Activated CD8-positive, alpha-beta T cell treated with anti-CD3 and anti-CD28 coated beads for 36 hours (primary cell): ENCODE measurements at regions not wholly inside any gene's neighbourhood (a gene's known extent, or its start where the extent isn't known, plus 50 kb on each side); places are given as distances from the start of the nearest gene placed in this dataset.

ENCODE experiments used
- ATAC-seq: fragments of 200-7000 bp; cut with Tn5 transposase; one replicate; pipeline ENCODE4 v1.10.0; 2021; ENCODE audit warnings: mild to moderate bottlenecking, moderate library complexity
- CTCF ChIA-PET: fragments of 350-600 bp; sonication (Branson Sonifier 250); formaldehyde crosslinking; loops from one replicate; lab custom pipeline; 2021; ENCODE audit warnings: antibody characterized with exemption; lab: Charles Lee
- POLR2A ChIA-PET: fragments of 350-600 bp; sonication (Branson Sonifier 250); formaldehyde crosslinking; loops from one replicate; lab custom pipeline; 2021; ENCODE audit warnings: antibody characterized with exemption; lab: Charles Lee
- DNase-seq: peaks from one replicate; pipeline ENCODE4 v3.0.0-alpha.2; 2020
- H3K27ac Mint-ChIP-seq: one replicate; pipeline ENCODE4 v1.8.0; 2021; ENCODE audit warnings: mild to moderate bottlenecking, mixed read lengths
- H3K27me3 Mint-ChIP-seq: one replicate; pipeline ENCODE4 v1.8.0; 2021; ENCODE audit warnings: mixed read lengths
- H3K36me3 Mint-ChIP-seq: one replicate; pipeline ENCODE4 v1.8.0; 2021; ENCODE audit warnings: low read depth, mixed read lengths
- H3K4me1 Mint-ChIP-seq: one replicate; pipeline ENCODE4 v1.8.0; 2021; ENCODE audit warnings: low read depth, mixed read lengths
- H3K4me3 Mint-ChIP-seq: one replicate; pipeline ENCODE4 v1.8.0; 2021; ENCODE audit warnings: mild to moderate bottlenecking, moderate library complexity, mixed read lengths
- H3K9me3 Mint-ChIP-seq: one replicate; pipeline ENCODE4 v1.8.0; 2021; ENCODE audit warnings: mixed read lengths
- intact Hi-C: fragments of 100-400 bp; cut with micrococcal nuclease; formaldehyde crosslinking; loops from one replicate; pipeline ENCODE4 v1.10.0; 2022
- TF ChIP-seq, protein P1 (sequence below): fragments of 200-600 bp; IDR thresholded peaks from one replicate; pipeline ENCODE4 v1.8.0; 2022; ENCODE audit warnings: antibody characterized with exemption, mild to moderate bottlenecking

GRCh38 chr4:10295301-10295700 is 161.9 kb downstream of the ZNF518B start:
- intact Hi-C loops, result no loop called here
- no peak overlapping the region for H3K4me3 Mint-ChIP-seq
- peaks cover 2% of the 10 kb centered on the region for H3K27me3 Mint-ChIP-seq
- H3K27ac Mint-ChIP-seq, result no peak overlapping the region
- POLR2A ChIA-PET, result no interaction called here
- no peak for ATAC-seq
- no peaks in the 10 kb centered on the region for H3K36me3 Mint-ChIP-seq
- no peak for DNase-seq
- CTCF ChIA-PET, result no interaction called here
- TF ChIP-seq, protein P1, sequence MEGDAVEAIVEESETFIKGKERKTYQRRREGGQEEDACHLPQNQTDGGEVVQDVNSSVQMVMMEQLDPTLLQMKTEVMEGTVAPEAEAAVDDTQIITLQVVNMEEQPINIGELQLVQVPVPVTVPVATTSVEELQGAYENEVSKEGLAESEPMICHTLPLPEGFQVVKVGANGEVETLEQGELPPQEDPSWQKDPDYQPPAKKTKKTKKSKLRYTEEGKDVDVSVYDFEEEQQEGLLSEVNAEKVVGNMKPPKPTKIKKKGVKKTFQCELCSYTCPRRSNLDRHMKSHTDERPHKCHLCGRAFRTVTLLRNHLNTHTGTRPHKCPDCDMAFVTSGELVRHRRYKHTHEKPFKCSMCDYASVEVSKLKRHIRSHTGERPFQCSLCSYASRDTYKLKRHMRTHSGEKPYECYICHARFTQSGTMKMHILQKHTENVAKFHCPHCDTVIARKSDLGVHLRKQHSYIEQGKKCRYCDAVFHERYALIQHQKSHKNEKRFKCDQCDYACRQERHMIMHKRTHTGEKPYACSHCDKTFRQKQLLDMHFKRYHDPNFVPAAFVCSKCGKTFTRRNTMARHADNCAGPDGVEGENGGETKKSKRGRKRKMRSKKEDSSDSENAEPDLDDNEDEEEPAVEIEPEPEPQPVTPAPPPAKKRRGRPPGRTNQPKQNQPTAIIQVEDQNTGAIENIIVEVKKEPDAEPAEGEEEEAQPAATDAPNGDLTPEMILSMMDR, result no peak
- no peaks in the 10 kb centered on the region for H3K4me1 Mint-ChIP-seq
- no peaks in the 10 kb centered on the region for H3K9me3 Mint-ChIP-seq

GRCh38 chr4:10289538-10289906 is 167.7 kb downstream of the ZNF518B start:
- intact Hi-C loops, result no loop called here
- H3K4me3 Mint-ChIP-seq, result no peak overlapping the region
- ATAC-seq (no peak), DNase-seq (no peak)
- H3K9me3 Mint-ChIP-seq, result no peaks in the 10 kb centered on the region
- CTCF ChIA-PET, result no interaction called here
- no peaks in the 10 kb centered on the region for H3K4me1 Mint-ChIP-seq
- TF ChIP-seq, protein P1, result no peak
- no peaks in the 10 kb centered on the region for H3K36me3 Mint-ChIP-seq
- H3K27ac Mint-ChIP-seq, result no peak overlapping the region
- peaks cover 3% of the 10 kb centered on the region for H3K27me3 Mint-ChIP-seq
- POLR2A ChIA-PET, result no interaction called here

DNA sequence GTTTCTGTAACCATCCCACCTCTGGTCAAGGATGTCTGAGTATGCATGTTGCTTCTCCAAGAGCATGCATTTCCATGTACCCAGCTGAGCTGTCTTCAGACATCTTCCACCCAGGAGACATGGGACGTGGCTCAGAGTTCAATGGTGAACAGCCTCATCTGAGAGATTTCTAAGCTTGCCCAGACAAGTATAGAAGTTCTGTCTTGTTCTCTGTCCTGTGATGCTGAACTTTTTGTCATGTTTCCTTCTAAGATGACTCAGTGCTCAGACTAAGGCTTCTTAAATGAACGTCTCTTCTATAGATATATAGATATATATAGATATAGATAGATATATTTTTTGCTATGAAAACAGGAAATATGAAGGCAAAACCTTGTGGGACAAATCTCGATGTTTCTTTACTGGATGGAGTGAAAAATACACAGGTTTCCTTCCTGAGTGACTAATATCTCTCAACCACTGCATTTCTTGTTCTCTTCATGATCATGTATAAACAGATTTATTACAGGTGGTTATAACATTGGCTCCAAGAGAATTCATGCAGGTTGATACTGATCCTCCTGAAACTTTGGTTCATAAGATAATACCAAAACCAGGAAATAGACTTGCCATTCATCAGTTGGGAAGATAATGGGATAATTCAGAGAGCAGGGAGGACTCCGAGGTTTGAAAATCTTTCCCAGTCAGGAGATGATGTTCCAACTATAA is 168.2 kb downstream of the ZNF518B start:
- CTCF ChIA-PET, result no interaction called here
- intact Hi-C loops, result no loop called here
- peaks cover 3% of the 10 kb centered on the region for H3K27me3 Mint-ChIP-seq

GRCh38 chr4:10285028-10285427 is 168.4 kb upstream of the WDR1 start:
- no peaks in the 10 kb centered on the region for H3K9me3 Mint-ChIP-seq
- no peaks in the 10 kb centered on the region for H3K4me1 Mint-ChIP-seq
- ATAC-seq, result no peak
- intact Hi-C loops, result no loop called here
- ChIA-PET CTCF (no interaction called here), POLR2A (no interaction called here)
- TF ChIP-seq, protein P1, result no peak
- H3K27me3 Mint-ChIP-seq, result peaks cover 2% of the 10 kb centered on the region
- no peak overlapping the region for H3K4me3 Mint-ChIP-seq
- H3K27ac Mint-ChIP-seq, result no peak overlapping the region
- H3K36me3 Mint-ChIP-seq, result no peaks in the 10 kb centered on the region
- no peak for DNase-seq

More for the DNA sequence above, 168.2 kb downstream of the ZNF518B start:
- no peaks in the 10 kb centered on the region for H3K9me3 Mint-ChIP-seq
- no peaks in the 10 kb centered on the region for H3K36me3 Mint-ChIP-seq
- ATAC-seq, result no peak
- POLR2A ChIA-PET, result interaction anchor here (1.2 kb wide), 1 partner anchor 163 kb away, joined by 3 read pairs; no protein-coding TSS in a partner anchor
- no peak for DNase-seq
- H3K4me3 Mint-ChIP-seq, result no peak overlapping the region
- H3K27ac Mint-ChIP-seq, result no peak overlapping the region
- no peaks in the 10 kb centered on the region for H3K4me1 Mint-ChIP-seq
- TF ChIP-seq, protein P1, result no peak

DNA sequence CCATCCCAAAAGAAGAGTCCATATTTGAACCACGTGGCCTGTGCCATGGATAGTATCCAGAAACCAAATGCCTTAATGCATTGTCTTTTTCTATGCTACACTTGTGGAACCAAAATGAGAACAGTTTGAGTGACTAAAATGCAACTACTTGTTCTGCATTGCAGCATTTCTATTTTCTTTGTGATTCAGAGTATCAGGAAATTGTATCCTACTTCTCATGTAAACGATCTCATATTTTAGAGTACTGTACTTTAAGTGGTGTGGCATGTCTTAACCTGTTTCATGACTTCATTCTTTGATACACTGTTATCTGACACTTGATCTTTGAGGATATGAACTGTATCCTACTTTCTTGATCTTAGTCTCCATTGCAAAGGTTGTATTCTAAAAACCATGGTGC is 167.2 kb upstream of the WDR1 start:
- H3K4me1 Mint-ChIP-seq, result no peaks in the 10 kb centered on the region
- H3K36me3 Mint-ChIP-seq, result no peaks in the 10 kb centered on the region
- H3K27ac Mint-ChIP-seq, result no peak overlapping the region
- no peak for DNase-seq
- no peak for ATAC-seq
- H3K27me3 Mint-ChIP-seq, result peaks cover 2% of the 10 kb centered on the region
- no peak overlapping the region for H3K4me3 Mint-ChIP-seq
- POLR2A ChIA-PET, result no interaction called here
- H3K9me3 Mint-ChIP-seq, result no peaks in the 10 kb centered on the region
- CTCF ChIA-PET, result interaction anchor here (1.2 kb wide), 1 partner anchor 177 kb away, joined by 4 read pairs; no protein-coding TSS in a partner anchor
- intact Hi-C loops, result no loop called here
- TF ChIP-seq, protein P1, result no peak
